K562 (cell line): ENCODE measurements at regions not wholly inside any gene's neighbourhood (a gene's known extent, or its start where the extent isn't known, plus 50 kb on each side); places are given as distances from the start of the nearest gene placed in this dataset.

ENCODE experiments used
- CEBPB ChIP-seq: fragments of 450-650 bp; IDR thresholded peaks from 2 replicates; pipeline ENCODE4 v1.6.1; 2016; ENCODE audit warnings: missing genetic modification characterization, missing compliant biosample characterization
- PHF20 ChIP-seq: fragments of 450-650 bp; IDR thresholded peaks from 2 replicates; pipeline ENCODE4 v1.6.1; 2018; ENCODE audit not compliant: partially characterized antibody
- POLR2A ChIP-seq: fragments of 450-650 bp; conservative IDR thresholded peaks from 2 replicates; pipeline ENCODE4 v1.6.1; 2016

DNA sequence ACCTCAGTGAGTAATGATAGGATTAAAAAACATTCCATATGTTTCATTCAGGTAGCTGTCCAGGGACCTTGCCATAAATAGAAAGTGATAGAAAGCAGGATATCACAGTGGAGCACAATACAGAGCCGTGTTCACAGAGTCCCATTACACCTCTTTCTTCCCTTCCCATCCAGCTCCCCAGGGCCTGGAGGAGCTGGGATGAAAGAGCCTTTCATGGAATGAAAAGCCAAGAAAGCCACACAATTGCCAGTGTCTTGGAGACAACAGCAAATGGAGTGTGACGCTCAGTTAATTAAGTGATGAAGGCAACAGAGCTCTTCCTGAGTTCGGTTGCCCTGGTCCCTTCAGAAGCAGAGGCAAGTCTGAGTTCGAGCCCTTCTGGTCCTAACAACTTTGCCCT is 387.3 kb upstream of the PLXNA2 start:
- TF ChIP-seq CEBPB (tag) (no peak), POLR2A (no peak), PHF20 (no peak)
